HG02870 (cell line): ENCODE measurements at regions not wholly inside any gene's neighbourhood (a gene's known extent, or its start where the extent isn't known, plus 50 kb on each side); places are given as distances from the start of the nearest gene placed in this dataset.

Experiments
- ATAC-seq: cut with Tn5 transposase; IDR thresholded peaks from one replicate; pipeline ENCODE4 v1.9.1; 2021; ENCODE audit warnings: mild to moderate bottlenecking, moderate library complexity; ENCODE audit not compliant: unreplicated experiment

- ATAC-seq: no peak
Observed at GRCh38 chr7:25545124-25546008, 317.1 kb upstream of the NPVF start.

GRCh38 chr7:25546306-25546705, 318.0 kb upstream of the NPVF start:
- no peak for ATAC-seq

GRCh38 chr7:25549271-25549921, 321.1 kb upstream of the NPVF start:
- no peak for ATAC-seq

GRCh38 chr7:25550149-25550548, 321.9 kb upstream of the NPVF start:
- no peak for ATAC-seq

GRCh38 chr7:25552998-25553397, 324.7 kb upstream of the NPVF start:
- ATAC-seq: no peak

- ATAC-seq: no peak
Observed at GRCh38 chr7:25553580-25554291, 325.4 kb upstream of the NPVF start.

GRCh38 chr7:25557379-25557917, 329.2 kb upstream of the NPVF start:
- no peak for ATAC-seq

GRCh38 chr7:25557930-25558329, 329.6 kb upstream of the NPVF start:
- ATAC-seq: no peak

- ATAC-seq: no peak
Observed at GRCh38 chr7:25558605-25559004, 330.3 kb upstream of the NPVF start.

GRCh38 chr7:25559581-25560367, 331.5 kb upstream of the NPVF start:
- ATAC-seq: no peak

- ATAC-seq: no peak
Observed at GRCh38 chr7:25562673-25563182, 334.4 kb upstream of the NPVF start.

GRCh38 chr7:25565002-25565401, 336.7 kb upstream of the NPVF start:
- ATAC-seq: no peak

- no peak for ATAC-seq
Observed at GRCh38 chr7:25565949-25566348, 337.7 kb upstream of the NPVF start.

GRCh38 chr7:25567430-25567829, 339.1 kb upstream of the NPVF start:
- ATAC-seq: no peak

- no peak for ATAC-seq
Observed at GRCh38 chr7:25569765-25570164, 341.5 kb upstream of the NPVF start.

GRCh38 chr7:25572423-25572822, 344.1 kb upstream of the NPVF start:
- no peak for ATAC-seq

GRCh38 chr7:25574828-25575227, 346.5 kb upstream of the NPVF start:
- ATAC-seq: no peak

- ATAC-seq: no peak
Observed at GRCh38 chr7:25575634-25576033, 347.3 kb upstream of the NPVF start.

GRCh38 chr7:25578991-25579777, 350.9 kb upstream of the NPVF start:
- ATAC-seq: no peak

GRCh38 chr7:25579778-25580075, 351.4 kb upstream of the NPVF start:
- no peak for ATAC-seq
